ENCODE measurements at regions not wholly inside any gene's neighbourhood (a gene's known extent, or its start where the extent isn't known, plus 50 kb on each side); places are given as distances from the start of the nearest gene placed in this dataset.
A peak's percentile ranks its signal among the peaks of the same experiment; 100 is the strongest.
"Not testable (repeated sequence)": the region's sequence is repeated elsewhere in the genome, so short reads cannot be mapped to it uniquely, and the experiment has no call there.

DNA sequence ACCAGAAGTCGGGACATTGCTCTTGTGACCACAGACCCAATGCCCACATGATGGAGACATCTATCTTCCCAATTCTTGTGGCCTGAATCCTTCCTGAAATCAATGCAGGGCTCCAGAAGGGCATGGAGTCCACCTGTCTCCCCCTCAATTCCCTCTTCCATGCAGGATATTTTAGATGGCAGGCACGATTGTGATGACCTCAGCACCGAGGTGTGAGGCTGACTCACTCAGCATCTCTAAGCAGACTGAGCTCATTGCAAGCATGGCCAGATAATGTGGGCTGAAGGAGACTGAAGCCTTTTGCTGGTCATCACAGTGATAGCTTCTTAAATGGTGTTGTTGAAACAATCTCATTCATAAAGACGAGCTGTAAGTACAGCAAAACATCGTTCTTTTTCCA is 374.9 kb upstream of the PODXL start:
- no peak for DNase-seq
- Mint-ChIP-seq H3K4me1 (ENCODE audit: low read depth, unreplicated experiment) (peaks cover 4% of the 10 kb centered on the region), H3K9me3 (ENCODE audit: unreplicated experiment) (peaks cover 4% of the 10 kb centered on the region), H3K27ac (ENCODE audit: unreplicated experiment) (no peak overlapping the region), H3K36me3 (ENCODE audit: unreplicated experiment) (peaks cover 1% of the 10 kb centered on the region), H3K4me3 (ENCODE audit: unreplicated experiment) (no peak overlapping the region), H3K27me3 (ENCODE audit: unreplicated experiment) (peaks cover under 1% of the 10 kb centered on the region)
- TF ChIP-seq, protein P1, sequence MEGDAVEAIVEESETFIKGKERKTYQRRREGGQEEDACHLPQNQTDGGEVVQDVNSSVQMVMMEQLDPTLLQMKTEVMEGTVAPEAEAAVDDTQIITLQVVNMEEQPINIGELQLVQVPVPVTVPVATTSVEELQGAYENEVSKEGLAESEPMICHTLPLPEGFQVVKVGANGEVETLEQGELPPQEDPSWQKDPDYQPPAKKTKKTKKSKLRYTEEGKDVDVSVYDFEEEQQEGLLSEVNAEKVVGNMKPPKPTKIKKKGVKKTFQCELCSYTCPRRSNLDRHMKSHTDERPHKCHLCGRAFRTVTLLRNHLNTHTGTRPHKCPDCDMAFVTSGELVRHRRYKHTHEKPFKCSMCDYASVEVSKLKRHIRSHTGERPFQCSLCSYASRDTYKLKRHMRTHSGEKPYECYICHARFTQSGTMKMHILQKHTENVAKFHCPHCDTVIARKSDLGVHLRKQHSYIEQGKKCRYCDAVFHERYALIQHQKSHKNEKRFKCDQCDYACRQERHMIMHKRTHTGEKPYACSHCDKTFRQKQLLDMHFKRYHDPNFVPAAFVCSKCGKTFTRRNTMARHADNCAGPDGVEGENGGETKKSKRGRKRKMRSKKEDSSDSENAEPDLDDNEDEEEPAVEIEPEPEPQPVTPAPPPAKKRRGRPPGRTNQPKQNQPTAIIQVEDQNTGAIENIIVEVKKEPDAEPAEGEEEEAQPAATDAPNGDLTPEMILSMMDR (IDR thresholded peaks at IDR 0.05; ENCODE audit: partially characterized antibody, unreplicated experiment) = no peak

DNA sequence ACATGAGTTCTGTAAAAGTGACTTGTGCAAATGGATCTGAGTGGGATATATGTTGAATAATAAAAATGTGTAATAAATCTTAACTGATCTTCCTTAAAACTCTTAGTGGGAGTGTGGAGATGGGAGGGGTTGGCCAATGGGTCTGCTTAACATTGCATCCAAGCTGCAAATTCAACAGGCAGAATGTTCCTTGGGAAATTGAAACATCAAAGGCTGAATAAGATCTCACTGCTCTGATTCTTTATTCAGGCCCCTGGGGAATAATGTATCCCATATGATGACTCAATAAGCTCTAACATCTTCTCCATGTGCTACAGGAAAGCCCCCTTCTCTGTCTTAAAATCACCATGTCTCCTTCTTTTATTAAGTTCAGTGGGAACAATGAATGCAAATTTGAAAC is 373.2 kb upstream of the PODXL start:
- no peak for DNase-seq
- Mint-ChIP-seq H3K36me3 (ENCODE audit: unreplicated experiment) (no peaks in the 10 kb centered on the region), H3K27me3 (ENCODE audit: unreplicated experiment) (no peaks in the 10 kb centered on the region), H3K4me1 (ENCODE audit: low read depth, unreplicated experiment) (peaks cover 4% of the 10 kb centered on the region), H3K9me3 (ENCODE audit: unreplicated experiment) (peaks cover 4% of the 10 kb centered on the region), H3K4me3 (ENCODE audit: unreplicated experiment) (no peak overlapping the region), H3K27ac (ENCODE audit: unreplicated experiment) (no peak overlapping the region)
- TF ChIP-seq, protein P1 (IDR thresholded peaks at IDR 0.05; ENCODE audit: partially characterized antibody, unreplicated experiment) = no peak

DNA sequence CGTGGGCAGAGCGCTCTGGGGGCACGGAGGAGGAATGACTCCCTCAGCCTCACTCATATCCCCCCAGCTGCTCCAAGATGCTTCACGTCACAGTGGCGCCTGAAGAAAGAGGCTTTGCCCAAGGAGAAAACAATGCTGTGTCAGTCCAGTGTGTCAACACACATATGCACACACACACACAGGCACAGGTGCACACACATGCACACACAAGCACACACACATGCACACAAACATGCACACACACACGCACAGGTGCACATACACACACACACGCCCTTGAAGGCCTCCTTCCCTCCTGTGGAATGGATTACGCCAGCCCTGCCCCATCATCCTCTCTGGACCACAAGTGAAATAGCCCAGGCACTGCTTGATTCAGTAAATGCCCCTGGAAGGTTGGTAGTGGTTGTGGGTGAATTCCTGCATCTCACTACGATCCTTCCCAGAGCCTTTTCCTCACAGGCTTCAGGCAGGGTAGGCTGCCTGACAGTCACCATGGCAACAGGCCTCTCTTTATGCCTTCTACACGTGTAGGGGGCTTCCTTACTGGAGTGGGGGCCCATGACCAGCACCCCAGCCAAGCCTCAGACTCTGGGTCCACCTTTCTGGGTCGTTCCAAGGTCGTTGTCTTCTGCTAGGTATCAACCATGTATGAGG is 371.5 kb upstream of the PODXL start:
- DNase-seq = no peak
- H3K4me1 Mint-ChIP-seq (ENCODE audit: low read depth, unreplicated experiment) = peaks cover 4% of the 10 kb centered on the region
- peaks cover 4% of the 10 kb centered on the region for H3K9me3 Mint-ChIP-seq (ENCODE audit: unreplicated experiment)
- H3K36me3 Mint-ChIP-seq (ENCODE audit: unreplicated experiment) = no peaks in the 10 kb centered on the region
- TF ChIP-seq, protein P1 (IDR thresholded peaks at IDR 0.05; ENCODE audit: partially characterized antibody, unreplicated experiment) = no peak
- peak overlapping the region; percentile 13 for H3K4me3 Mint-ChIP-seq (ENCODE audit: unreplicated experiment)
- H3K27me3 Mint-ChIP-seq (ENCODE audit: unreplicated experiment) = no peaks in the 10 kb centered on the region
- H3K27ac Mint-ChIP-seq (ENCODE audit: unreplicated experiment) = no peak overlapping the region

DNA sequence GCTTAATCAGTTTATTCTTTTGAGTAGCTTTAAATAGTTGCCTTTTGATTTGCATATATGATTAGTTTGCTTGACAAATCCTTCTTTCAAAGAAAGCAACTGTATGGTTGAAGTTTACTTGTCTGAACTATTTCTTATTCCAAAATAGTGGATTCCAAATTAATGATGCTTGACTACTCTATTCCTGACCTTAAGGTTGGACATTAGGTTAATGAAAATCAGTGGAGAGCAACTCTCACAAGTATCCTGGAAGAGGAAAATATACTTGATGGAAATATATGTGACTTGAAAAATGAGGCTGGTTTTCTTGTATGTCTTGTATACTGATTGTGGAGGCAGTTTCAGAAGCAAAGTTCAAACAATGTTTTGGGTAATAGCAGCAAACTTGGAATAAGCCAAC is 369.2 kb upstream of the PODXL start:
- no peak overlapping the region for H3K4me3 Mint-ChIP-seq (ENCODE audit: unreplicated experiment)
- no peaks in the 10 kb centered on the region for H3K36me3 Mint-ChIP-seq (ENCODE audit: unreplicated experiment)
- peaks cover 4% of the 10 kb centered on the region for H3K9me3 Mint-ChIP-seq (ENCODE audit: unreplicated experiment)
- TF ChIP-seq, protein P1 (IDR thresholded peaks at IDR 0.05; ENCODE audit: partially characterized antibody, unreplicated experiment) = no peak
- peaks cover 4% of the 10 kb centered on the region for H3K4me1 Mint-ChIP-seq (ENCODE audit: low read depth, unreplicated experiment)
- H3K27me3 Mint-ChIP-seq (ENCODE audit: unreplicated experiment) = no peaks in the 10 kb centered on the region
- no peak for DNase-seq
- no peak overlapping the region for H3K27ac Mint-ChIP-seq (ENCODE audit: unreplicated experiment)

DNA sequence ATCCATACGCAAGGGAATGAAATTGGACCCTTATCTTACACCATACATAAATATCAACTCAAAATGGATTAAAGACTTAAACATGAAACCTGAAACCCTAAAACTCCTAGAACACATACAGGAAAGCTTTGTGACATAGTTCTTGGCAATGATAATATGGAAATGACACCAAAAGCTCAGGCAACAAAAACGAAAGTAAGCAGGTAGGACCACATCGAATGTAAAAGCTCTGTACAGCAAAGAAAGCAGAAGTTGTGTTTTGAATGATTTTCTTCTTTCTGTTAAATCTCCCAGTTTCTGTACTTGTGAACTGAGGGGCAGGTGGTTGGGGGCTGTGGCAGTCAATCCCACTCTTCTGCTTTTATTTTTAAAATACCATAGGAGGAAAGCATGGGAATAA is 368.4 kb upstream of the PODXL start:
- TF ChIP-seq, protein P1 (IDR thresholded peaks at IDR 0.05; ENCODE audit: partially characterized antibody, unreplicated experiment) = no peak
- no peaks in the 10 kb centered on the region for H3K27me3 Mint-ChIP-seq (ENCODE audit: unreplicated experiment)
- H3K36me3 Mint-ChIP-seq (ENCODE audit: unreplicated experiment) = no peaks in the 10 kb centered on the region
- DNase-seq = no peak
- H3K9me3 Mint-ChIP-seq (ENCODE audit: unreplicated experiment) = peaks cover 4% of the 10 kb centered on the region
- peaks cover 4% of the 10 kb centered on the region for H3K4me1 Mint-ChIP-seq (ENCODE audit: low read depth, unreplicated experiment)
- H3K4me3 Mint-ChIP-seq (ENCODE audit: unreplicated experiment) = no peak overlapping the region
- no peak overlapping the region for H3K27ac Mint-ChIP-seq (ENCODE audit: unreplicated experiment)

DNA sequence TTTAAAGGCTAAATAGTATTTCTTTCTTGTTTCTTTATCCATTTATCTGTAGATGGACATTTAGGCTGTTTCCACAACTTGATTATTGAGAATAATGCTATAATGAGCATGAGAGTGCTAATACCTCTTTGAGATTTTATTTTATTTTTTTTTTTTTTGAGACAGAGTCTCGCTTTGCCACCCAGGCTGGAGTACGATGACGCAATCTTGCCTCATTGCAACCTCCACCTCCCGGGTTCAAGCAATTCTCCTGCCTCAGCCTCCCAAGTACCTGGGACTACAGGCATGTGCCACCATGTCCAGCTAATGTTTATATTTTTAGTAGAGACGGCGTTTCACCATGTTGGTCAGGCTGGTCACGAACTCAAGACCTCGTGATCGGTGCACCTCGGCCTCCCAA is 366.5 kb upstream of the PODXL start:
- not testable (repeated sequence) for H3K27ac Mint-ChIP-seq (ENCODE audit: unreplicated experiment); H3K4me1 Mint-ChIP-seq (ENCODE audit: low read depth, unreplicated experiment); H3K27me3 Mint-ChIP-seq (ENCODE audit: unreplicated experiment); H3K36me3 Mint-ChIP-seq (ENCODE audit: unreplicated experiment); H3K9me3 Mint-ChIP-seq (ENCODE audit: unreplicated experiment); DNase-seq; H3K4me3 Mint-ChIP-seq (ENCODE audit: unreplicated experiment)
